ENCODE measurements at regions not wholly inside any gene's neighbourhood (a gene's known extent, or its start where the extent isn't known, plus 50 kb on each side); places are given as distances from the start of the nearest gene placed in this dataset.
"Not testable (repeated sequence)": the region's sequence is repeated elsewhere in the genome, so short reads cannot be mapped to it uniquely, and the experiment has no call there.

GRCh38 chr17:30639391-30639790 is 162.2 kb downstream of the GOSR1 start:
- not testable (repeated sequence) for TF ChIP-seq BHLHE40 (IDR thresholded peaks at IDR 0.05; ENCODE audit: borderline replicate concordance); SUZ12 (IDR thresholded peaks at IDR 0.05); FOXK2 (IDR thresholded peaks at IDR 0.05); FOXM1 (IDR thresholded peaks at IDR 0.05; ENCODE audit: borderline replicate concordance); TARDBP (IDR thresholded peaks at IDR 0.05); ARNT (IDR thresholded peaks at IDR 0.05); SP1 (IDR thresholded peaks at IDR 0.05)
